ENCODE measurements at regions not wholly inside any gene's neighbourhood (a gene's known extent, or its start where the extent isn't known, plus 50 kb on each side); places are given as distances from the start of the nearest gene placed in this dataset.

DNA sequence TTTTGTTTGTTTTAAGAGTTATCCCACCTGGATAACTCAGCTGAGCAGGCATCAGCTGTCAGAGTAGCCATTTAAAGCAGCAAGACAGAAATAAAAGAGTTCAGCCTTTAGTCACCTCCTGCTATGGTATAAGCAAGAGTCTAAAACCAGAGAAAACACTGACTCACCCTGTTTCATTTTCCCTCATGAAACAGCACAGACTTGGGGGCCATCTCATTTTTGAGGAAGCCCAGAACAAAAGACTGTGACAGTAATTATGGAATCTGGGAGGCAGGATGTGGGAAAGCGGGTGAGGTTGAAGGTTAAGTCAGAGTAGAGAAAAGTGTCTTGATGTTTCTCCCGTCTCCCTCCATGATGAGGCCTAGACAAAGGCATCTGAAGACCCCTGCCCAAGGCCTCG is 90.2 kb upstream of the FAM174A start:
- TF ChIP-seq, protein P1, sequence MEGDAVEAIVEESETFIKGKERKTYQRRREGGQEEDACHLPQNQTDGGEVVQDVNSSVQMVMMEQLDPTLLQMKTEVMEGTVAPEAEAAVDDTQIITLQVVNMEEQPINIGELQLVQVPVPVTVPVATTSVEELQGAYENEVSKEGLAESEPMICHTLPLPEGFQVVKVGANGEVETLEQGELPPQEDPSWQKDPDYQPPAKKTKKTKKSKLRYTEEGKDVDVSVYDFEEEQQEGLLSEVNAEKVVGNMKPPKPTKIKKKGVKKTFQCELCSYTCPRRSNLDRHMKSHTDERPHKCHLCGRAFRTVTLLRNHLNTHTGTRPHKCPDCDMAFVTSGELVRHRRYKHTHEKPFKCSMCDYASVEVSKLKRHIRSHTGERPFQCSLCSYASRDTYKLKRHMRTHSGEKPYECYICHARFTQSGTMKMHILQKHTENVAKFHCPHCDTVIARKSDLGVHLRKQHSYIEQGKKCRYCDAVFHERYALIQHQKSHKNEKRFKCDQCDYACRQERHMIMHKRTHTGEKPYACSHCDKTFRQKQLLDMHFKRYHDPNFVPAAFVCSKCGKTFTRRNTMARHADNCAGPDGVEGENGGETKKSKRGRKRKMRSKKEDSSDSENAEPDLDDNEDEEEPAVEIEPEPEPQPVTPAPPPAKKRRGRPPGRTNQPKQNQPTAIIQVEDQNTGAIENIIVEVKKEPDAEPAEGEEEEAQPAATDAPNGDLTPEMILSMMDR (IDR thresholded peaks at IDR 0.05; ENCODE audit: low read length) = no peak
- no peak for TF ChIP-seq EZH2 (optimal IDR thresholded peaks at IDR 0.05; ENCODE audit: low read depth, low read length)
- TF ChIP-seq EZH2phosphoT487 (IDR thresholded peaks at IDR 0.05; ENCODE audit: low read length) = no peak

Data from MM.1S (cell line).